ENCODE measurements at regions not wholly inside any gene's neighbourhood (a gene's known extent, or its start where the extent isn't known, plus 50 kb on each side); places are given as distances from the start of the nearest gene placed in this dataset.

GRCh38 chr11:122186439-122187080 is 70.5 kb upstream of the BLID start:
- DNase-seq (ENCODE audit: low read depth in 4 of 4, low spot score in 2 of 4), result no peak

DNA sequence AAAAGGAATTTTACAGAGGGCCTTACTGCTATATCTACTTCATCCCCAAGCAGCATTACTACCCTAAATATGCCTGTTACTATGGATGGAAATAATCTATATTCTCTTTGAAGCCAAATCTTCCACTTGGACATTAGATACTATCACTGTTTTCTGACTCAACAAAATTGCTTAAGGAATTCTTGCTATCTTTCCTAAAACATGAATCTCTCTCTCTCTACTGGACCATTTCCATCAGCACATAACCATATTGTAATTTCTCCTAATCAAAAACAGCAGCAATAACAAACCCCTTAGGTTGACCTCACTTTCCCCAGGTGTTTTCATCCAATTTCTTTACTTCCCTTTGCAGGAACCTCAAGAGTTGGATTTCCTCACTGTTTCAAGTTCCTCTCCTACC is 67.9 kb upstream of the BLID start:
- no peak for DNase-seq (ENCODE audit: low read depth in 4 of 4, low spot score in 2 of 4)

DNA sequence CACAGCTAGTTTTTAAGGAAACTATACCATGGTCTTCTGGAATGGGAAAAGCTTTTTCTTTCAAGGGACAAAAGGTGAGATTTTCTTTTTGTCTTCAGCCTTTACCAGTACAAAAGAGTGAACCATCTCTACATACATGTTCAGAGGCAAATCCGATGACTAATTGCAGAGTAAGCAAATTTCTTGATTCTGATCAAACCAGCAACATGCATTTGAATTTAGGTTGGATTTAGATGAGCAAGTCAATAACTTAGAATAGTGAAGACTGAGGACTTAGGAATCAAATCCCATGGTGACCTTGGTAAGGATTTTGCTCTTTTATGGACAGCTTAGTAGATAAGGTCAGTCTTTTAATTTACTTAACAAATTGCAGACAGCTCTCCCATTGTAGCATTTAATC is 65.9 kb upstream of the BLID start:
- no peak for DNase-seq (ENCODE audit: low read depth in 4 of 4, low spot score in 2 of 4)

DNA sequence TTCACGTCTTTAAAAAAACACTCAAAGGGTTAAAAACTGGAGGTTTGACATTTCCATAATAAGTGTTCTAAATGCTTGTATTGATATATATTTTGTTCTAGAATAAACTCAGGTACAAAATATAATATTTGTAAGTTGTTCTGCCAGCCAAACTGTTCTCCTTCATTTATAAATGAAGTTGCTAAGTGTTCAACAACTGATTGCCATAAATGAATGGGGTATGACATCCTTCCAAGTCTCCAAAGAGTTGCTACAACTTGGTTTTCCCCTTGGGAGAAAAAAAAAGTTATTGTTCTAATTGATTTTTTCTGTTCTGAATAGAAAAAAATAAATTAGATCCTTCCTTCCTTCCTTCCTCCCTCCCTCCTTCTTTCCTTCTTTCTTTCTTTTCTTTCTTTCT is 65.4 kb upstream of the BLID start:
- DNase-seq (ENCODE audit: low read depth in 4 of 4, low spot score in 2 of 4), result no peak

- no peak for DNase-seq (ENCODE audit: low read depth in 4 of 4, low spot score in 2 of 4)
Measured at GRCh38 chr11:122179961-122180834, 64.2 kb upstream of the BLID start.

DNA sequence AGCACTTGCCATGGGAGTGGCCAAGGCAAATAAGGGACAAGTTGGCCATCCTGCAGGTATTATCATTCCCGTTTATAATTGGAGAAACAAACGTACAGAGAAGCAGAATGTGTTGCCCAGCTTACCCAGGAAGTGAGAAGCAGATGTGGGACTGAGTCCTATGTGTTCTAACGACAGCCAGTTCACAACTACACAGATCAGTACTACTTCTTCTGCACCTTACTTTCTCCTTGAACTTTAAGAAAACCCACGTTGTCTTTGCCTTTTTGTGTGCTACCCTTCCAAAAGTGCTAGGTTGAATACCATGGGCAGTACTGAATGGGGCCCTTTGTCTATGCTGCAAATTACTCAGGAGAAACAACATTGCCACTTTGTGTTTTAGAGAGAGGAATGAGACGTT is 62.8 kb upstream of the BLID start:
- no peak for DNase-seq (ENCODE audit: low read depth in 4 of 4, low spot score in 2 of 4)

- DNase-seq (ENCODE audit: low read depth in 4 of 4, low spot score in 2 of 4), result no peak
Measured at GRCh38 chr11:122177238-122177637, 61.2 kb upstream of the BLID start.

DNA sequence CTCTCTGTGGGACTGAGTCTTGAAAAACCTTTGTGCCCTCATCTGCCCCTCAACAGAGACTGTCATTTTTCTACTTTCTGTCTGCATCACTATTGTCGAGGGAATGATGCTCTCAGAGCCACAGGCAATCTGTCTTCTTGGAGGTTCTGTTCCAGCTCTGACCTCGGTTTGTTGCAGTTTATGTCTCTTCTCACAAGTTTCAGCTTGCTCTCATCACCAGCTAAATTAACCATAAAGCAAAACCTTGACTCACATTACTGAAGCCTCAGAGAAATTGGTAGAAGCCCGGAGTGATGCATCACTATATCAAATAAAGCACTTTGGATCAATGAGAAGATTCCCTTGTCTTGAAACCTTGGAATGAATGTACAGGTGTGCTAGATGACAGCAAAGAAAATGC is 60.6 kb upstream of the BLID start:
- DNase-seq (ENCODE audit: low read depth in 4 of 4, low spot score in 2 of 4), result no peak

DNA sequence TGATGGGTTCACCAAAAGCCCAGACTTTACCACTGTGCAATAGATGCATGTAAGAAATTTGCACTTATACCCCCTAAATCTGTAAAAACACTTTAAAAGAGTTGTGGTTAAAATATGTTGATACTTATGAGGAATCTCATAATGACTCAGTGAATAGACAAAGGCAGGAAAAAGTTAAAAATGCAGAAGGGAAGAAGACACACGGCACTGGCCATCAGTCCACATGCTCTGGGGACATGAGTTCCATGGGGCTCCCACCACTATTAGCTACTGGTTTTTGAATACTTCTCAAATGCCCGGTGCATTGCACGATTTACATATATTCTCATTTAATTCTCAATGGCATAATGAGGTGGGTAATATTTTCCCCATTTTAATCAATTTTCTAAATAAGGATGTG is 59.3 kb upstream of the BLID start:
- DNase-seq (ENCODE audit: low read depth in 4 of 4, low spot score in 2 of 4), result no peak

DNA sequence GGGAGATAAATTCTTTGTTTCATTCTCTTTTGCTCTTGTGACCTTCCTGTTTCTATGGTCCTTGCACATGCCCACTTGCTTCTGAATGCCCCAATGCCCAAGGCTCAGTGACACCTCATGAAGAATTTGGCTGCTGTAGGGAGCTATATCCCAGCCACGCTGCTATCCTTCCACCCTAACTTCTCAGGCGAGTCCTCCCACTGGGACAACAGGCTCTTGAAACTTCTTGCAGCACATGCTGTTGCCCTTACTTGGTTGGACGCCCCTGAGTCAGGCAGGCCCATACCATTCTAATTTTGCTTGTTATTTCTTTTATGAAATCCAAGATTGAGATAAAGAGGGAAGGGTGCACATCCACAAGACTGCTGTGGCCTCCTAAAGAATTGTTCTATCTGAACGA is 57.6 kb upstream of the BLID start:
- no peak for DNase-seq (ENCODE audit: low read depth in 4 of 4, low spot score in 2 of 4)

- no peak for DNase-seq (ENCODE audit: low read depth in 4 of 4, low spot score in 2 of 4)
Measured at GRCh38 chr11:122173074-122173450, 57.0 kb upstream of the BLID start.

- no peak for DNase-seq (ENCODE audit: low read depth in 4 of 4, low spot score in 2 of 4)
Measured at GRCh38 chr11:122172352-122173073, 56.5 kb upstream of the BLID start.

GRCh38 chr11:122170815-122171475 is 54.9 kb upstream of the BLID start:
- no peak for DNase-seq (ENCODE audit: low read depth in 4 of 4, low spot score in 2 of 4)

- DNase-seq (ENCODE audit: low read depth in 4 of 4, low spot score in 2 of 4), result no peak
Measured at GRCh38 chr11:122168218-122168617, 52.2 kb upstream of the BLID start.

DNA sequence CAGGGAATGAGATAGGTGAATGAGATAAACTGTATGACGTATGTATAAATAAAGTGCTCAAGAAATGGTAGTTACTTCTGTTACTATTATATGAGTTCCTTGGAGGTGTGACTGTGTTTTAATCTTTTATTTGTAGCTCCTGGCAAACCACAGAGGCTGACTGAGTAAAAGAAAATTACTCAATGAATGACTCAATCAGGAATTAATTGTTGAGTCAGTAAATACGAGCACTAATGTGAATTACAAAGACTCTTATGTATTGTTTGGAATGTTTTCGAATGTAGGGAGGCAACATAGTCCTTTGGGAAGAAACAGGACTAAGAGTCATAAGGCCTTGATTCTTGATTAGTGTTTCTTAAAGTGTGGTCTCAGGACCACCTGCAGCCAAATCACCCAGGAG is 51.1 kb upstream of the BLID start:
- no peak for DNase-seq (ENCODE audit: low read depth in 4 of 4, low spot score in 2 of 4)

GRCh38 chr11:122165607-122166371 is 49.8 kb upstream of the BLID start:
- no peak for DNase-seq (ENCODE audit: low read depth in 4 of 4, low spot score in 2 of 4)
